HL-60 (cell line): ENCODE measurements at regions not wholly inside any gene's neighbourhood (a gene's known extent, or its start where the extent isn't known, plus 50 kb on each side); places are given as distances from the start of the nearest gene placed in this dataset.

ENCODE experiments used
- DNase-seq, 2 experiments: peaks; one replicate each; pipeline ENCODE4 v3.0.0-alpha.2; 2010 to 2020; ENCODE audit warnings: low read depth in 1 of 2, low spot score in 1 of 2
- H3K27ac ChIP-seq: fragments of 250-450 bp; sonication (Bioruptor Pico); replicated peaks from 2 replicates; pipeline ENCODE4 v1.5.1; 2020; ENCODE audit warnings: mild to moderate bottlenecking, moderate library complexity
- H3K27me3 ChIP-seq: fragments of 250-450 bp; sonication (Bioruptor Pico); 2 replicates; pipeline ENCODE4 v1.5.1; 2021; ENCODE audit warnings: mild to moderate bottlenecking, moderate library complexity; ENCODE audit not compliant: insufficient read depth, poor library complexity, severe bottlenecking
- H3K4me3 ChIP-seq: replicated peaks from 2 replicates; pipeline ENCODE4 v1.5.1; 2011; ENCODE audit warnings: mild to moderate bottlenecking, control low read depth, low read length; ENCODE audit not compliant: insufficient read depth
- CTCF ChIP-seq: IDR thresholded peaks from one replicate; pipeline ENCODE4 v1.5.1; 2011; ENCODE audit warnings: low read length, control low read depth, inconsistent platforms; ENCODE audit not compliant: insufficient read depth
- GABPA ChIP-seq: IDR thresholded peaks from 2 replicates; pipeline ENCODE4 v1.6.1; 2012; ENCODE audit warnings: low read depth
- POLR2AphosphoS5 ChIP-seq: IDR thresholded peaks from 2 replicates; pipeline ENCODE4 v1.6.1; 2012; ENCODE audit warnings: low read depth
- REST ChIP-seq: IDR thresholded peaks from 2 replicates; pipeline ENCODE4 v1.6.1; 2012; ENCODE audit warnings: low read depth; ENCODE audit not compliant: insufficient replicate concordance
- SPI1 ChIP-seq: IDR thresholded peaks from 2 replicates; pipeline ENCODE4 v1.6.1; 2012; ENCODE audit warnings: low read depth, mild to moderate bottlenecking, borderline replicate concordance

GRCh38 chr16:48845261-48845660, 235.3 kb upstream of the N4BP1 start:
- DNase-seq, result no peak
- no peaks in the 10 kb centered on the region for H3K27me3 ChIP-seq
- H3K27ac ChIP-seq, result no peak overlapping the region
- H3K4me3 ChIP-seq, result no peak overlapping the region
- TF ChIP-seq GABPA (no peak), REST (no peak), SPI1 (no peak), CTCF (no peak), POLR2AphosphoS5 (no peak)

GRCh38 chr16:48838349-48838748, 228.4 kb upstream of the N4BP1 start:
- no peak for DNase-seq
- no peak for TF ChIP-seq CTCF
- no peak for TF ChIP-seq SPI1
- no peak for TF ChIP-seq REST
- no peak for TF ChIP-seq GABPA
- TF ChIP-seq POLR2AphosphoS5, result no peak

GRCh38 chr16:48836636-48837035, 226.7 kb upstream of the N4BP1 start:
- H3K27ac ChIP-seq, result no peak overlapping the region
- TF ChIP-seq REST (no peak), GABPA (no peak), POLR2AphosphoS5 (no peak), CTCF (no peak), SPI1 (no peak)
- no peak overlapping the region for H3K4me3 ChIP-seq
- no peaks in the 10 kb centered on the region for H3K27me3 ChIP-seq
- DNase-seq, result no peak

More at GRCh38 chr16:48838349-48838748, 228.4 kb upstream of the N4BP1 start:
- Histone ChIP-seq H3K27ac (no peak overlapping the region), H3K27me3 (no peaks in the 10 kb centered on the region), H3K4me3 (no peak overlapping the region)
